Esophagus muscularis mucosa (tissue), 3 donors: ENCODE measurements at regions not wholly inside any gene's neighbourhood (a gene's known extent, or its start where the extent isn't known, plus 50 kb on each side); places are given as distances from the start of the nearest gene placed in this dataset.

ENCODE experiments used
- POLR2A ChIP-seq: fragments of 450-650 bp; IDR thresholded peaks from one replicate; pipeline ENCODE4 v1.6.1; 2017; ENCODE audit warnings: antibody characterized with exemption, moderate library complexity, mild to moderate bottlenecking, low read depth
- POLR2AphosphoS5 ChIP-seq, 2 donors: sonication (generic); formaldehyde crosslinking; IDR thresholded peaks; one replicate each; pipeline ENCODE4 v1.6.1; 2017; ENCODE audit warnings: antibody characterized with exemption in 2 of 2
- TF ChIP-seq, protein P1 (sequence below), 3 experiments: fragments of 200-600 bp in 2 of 3; fragments of 450-650 bp in 1 of 3; sonication (generic) in 2 of 3; IDR thresholded peaks; one replicate each; pipeline ENCODE4 v1.5.1; 2017 to 2019; ENCODE audit warnings: antibody characterized with exemption in 3 of 3, mild to moderate bottlenecking in 2 of 3, moderate library complexity in 1 of 3

DNA sequence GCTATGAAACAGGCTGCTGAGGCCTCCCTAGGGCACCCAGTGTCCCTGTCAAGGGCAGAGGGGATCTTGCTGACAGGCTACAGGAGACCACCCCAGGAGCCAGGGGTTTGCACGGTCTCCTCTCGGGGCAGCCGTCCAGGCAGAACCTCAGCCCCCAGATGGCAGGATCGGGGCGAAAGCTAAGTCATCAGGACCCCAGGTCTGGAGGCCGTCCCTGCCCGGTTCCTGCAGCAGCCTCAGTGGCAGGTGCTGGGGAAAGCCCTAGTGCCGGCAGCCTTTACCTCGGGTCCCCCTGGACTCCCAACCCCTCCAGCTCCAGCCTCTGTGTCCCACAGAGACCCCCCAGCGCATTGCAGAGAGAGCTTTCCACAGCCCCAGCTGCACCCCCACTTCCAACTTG is 103.8 kb upstream of the C14orf180 start:
- TF ChIP-seq, protein P1, sequence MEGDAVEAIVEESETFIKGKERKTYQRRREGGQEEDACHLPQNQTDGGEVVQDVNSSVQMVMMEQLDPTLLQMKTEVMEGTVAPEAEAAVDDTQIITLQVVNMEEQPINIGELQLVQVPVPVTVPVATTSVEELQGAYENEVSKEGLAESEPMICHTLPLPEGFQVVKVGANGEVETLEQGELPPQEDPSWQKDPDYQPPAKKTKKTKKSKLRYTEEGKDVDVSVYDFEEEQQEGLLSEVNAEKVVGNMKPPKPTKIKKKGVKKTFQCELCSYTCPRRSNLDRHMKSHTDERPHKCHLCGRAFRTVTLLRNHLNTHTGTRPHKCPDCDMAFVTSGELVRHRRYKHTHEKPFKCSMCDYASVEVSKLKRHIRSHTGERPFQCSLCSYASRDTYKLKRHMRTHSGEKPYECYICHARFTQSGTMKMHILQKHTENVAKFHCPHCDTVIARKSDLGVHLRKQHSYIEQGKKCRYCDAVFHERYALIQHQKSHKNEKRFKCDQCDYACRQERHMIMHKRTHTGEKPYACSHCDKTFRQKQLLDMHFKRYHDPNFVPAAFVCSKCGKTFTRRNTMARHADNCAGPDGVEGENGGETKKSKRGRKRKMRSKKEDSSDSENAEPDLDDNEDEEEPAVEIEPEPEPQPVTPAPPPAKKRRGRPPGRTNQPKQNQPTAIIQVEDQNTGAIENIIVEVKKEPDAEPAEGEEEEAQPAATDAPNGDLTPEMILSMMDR (IDR thresholded peaks at IDR 0.05) = no peak
- TF ChIP-seq POLR2A (no peak), POLR2AphosphoS5 (IDR thresholded peaks at IDR 0.05) (no peak)
